ENCODE measurements at regions not wholly inside any gene's neighbourhood (a gene's known extent, or its start where the extent isn't known, plus 50 kb on each side); places are given as distances from the start of the nearest gene placed in this dataset.
"Not testable (repeated sequence)": the region's sequence is repeated elsewhere in the genome, so short reads cannot be mapped to it uniquely, and the experiment has no call there.

DNA sequence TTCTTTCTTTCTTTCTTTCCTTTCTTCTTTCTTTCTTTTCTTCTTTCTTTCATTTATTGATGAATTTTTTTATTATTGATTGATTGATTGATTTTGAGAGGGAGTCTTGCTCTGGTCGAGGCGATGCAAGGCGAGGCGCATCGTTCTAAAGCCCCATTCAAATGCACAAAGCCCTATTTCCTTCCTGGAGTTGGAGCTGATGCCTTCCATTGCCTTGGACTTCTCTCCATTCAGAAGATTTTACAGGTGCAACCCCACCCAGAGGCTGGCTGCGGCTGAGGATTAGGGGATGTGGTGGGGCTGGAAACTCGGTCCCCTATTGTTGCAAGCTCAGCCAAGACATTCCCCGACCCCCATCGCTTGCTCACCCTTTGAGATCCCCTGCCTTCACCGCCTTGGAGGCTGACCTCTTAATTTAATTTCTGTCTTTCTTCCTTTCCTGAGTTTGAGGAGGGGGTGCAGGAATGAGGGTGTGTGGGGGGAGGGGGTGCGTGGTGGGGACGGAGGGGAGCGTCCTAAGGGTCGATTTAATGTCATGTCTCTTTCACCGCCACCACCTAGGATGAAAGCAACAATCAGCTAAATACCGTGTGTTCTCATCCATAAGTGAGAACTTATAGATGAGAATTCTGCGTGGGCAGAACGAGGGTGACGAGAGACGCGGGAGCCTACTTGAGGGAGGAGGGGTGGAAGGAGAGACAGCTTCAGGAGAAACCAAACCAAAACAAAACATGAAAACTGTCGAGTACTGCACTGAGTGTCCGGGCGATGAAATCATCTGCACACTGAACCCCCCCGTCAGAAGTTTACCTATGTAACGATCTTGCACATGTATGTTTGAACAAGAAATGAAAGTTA is 3913.9 kb upstream of the OR11H1 start:
- Mint-ChIP-seq H3K27me3 (ENCODE audit: unreplicated experiment) (peaks cover 54% of the 10 kb centered on the region), H3K36me3 (ENCODE audit: low read depth, unreplicated experiment) (peaks cover 66% of the 10 kb centered on the region), H3K4me1 (ENCODE audit: unreplicated experiment) (no peaks in the 10 kb centered on the region), H3K4me3 (ENCODE audit: unreplicated experiment) (peak overlapping the region; percentile 8), H3K27ac (ENCODE audit: unreplicated experiment) (no peak overlapping the region), H3K9me3 (ENCODE audit: unreplicated experiment) (peaks cover 86% of the 10 kb centered on the region)
- TF ChIP-seq, protein P1, sequence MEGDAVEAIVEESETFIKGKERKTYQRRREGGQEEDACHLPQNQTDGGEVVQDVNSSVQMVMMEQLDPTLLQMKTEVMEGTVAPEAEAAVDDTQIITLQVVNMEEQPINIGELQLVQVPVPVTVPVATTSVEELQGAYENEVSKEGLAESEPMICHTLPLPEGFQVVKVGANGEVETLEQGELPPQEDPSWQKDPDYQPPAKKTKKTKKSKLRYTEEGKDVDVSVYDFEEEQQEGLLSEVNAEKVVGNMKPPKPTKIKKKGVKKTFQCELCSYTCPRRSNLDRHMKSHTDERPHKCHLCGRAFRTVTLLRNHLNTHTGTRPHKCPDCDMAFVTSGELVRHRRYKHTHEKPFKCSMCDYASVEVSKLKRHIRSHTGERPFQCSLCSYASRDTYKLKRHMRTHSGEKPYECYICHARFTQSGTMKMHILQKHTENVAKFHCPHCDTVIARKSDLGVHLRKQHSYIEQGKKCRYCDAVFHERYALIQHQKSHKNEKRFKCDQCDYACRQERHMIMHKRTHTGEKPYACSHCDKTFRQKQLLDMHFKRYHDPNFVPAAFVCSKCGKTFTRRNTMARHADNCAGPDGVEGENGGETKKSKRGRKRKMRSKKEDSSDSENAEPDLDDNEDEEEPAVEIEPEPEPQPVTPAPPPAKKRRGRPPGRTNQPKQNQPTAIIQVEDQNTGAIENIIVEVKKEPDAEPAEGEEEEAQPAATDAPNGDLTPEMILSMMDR (IDR thresholded peaks at IDR 0.05; ENCODE audit: unreplicated experiment), result no peak
- no peak for DNase-seq (ENCODE audit: low spot score)

DNA sequence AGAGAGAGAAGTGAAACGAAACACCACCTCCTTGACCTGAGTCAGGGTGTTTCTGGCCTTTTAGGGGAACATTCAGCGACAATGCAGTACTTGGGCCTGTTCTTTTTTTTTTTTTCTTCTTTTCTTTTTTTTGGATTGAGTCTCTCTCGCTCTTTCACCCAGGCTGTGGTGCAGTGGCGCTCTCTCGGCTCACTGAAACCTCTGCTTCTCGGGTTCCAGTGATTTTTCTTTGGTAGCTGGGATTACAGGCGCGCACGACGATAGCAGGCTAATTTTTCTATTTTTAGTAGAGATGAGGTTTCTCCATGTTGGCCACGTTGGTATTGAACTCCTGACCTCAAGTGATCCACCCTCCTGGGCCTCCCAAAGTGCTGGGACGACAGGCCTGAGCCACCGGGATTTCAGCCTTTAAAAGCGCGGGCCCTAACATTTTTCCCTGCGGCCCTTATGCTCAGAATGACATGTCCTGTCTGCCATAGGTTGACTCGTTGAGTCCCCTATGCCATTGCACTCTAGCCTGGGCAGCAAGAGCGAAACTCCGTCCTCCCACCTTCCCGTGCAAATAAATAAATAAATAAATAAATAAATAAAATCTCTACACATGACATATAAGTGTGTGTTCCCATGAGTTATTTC is 3913.1 kb upstream of the OR11H1 start:
- H3K4me1 Mint-ChIP-seq (ENCODE audit: unreplicated experiment), result not testable (repeated sequence)
- Mint-ChIP-seq H3K27me3 (ENCODE audit: unreplicated experiment) (peaks cover 61% of the 10 kb centered on the region), H3K36me3 (ENCODE audit: low read depth, unreplicated experiment) (peaks cover 74% of the 10 kb centered on the region)

DNA sequence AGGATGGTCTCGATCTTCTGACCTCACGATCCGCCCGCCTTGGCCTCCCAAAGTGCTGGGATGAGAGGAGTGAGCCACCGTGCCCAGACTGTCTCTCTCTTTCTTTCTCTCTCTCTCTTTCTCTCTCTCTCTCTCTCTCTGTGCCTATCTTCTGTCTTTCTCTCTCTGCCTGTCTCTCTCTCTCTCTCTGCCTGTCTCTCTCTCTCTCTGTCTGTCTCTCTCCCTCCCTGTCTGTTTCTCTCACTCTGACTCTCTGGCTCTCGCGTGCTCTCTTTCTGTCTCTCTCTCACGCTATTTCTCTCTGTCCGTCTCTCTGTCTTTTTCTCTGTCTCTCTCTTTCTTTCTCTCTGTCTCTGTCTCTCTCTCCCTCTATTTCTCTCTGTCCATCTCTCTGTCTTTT is 3911.2 kb upstream of the OR11H1 start:
- Mint-ChIP-seq H3K36me3 (ENCODE audit: low read depth, unreplicated experiment) (peaks cover 68% of the 10 kb centered on the region), H3K27ac (ENCODE audit: unreplicated experiment) (no peak overlapping the region), H3K9me3 (ENCODE audit: unreplicated experiment) (peaks cover 85% of the 10 kb centered on the region), H3K4me1 (ENCODE audit: unreplicated experiment) (no peaks in the 10 kb centered on the region), H3K4me3 (ENCODE audit: unreplicated experiment) (peak overlapping the region; percentile 75), H3K27me3 (ENCODE audit: unreplicated experiment) (peaks cover 63% of the 10 kb centered on the region)
- no peak for DNase-seq (ENCODE audit: low spot score)
- TF ChIP-seq, protein P1 (IDR thresholded peaks at IDR 0.05; ENCODE audit: unreplicated experiment), result no peak

More for the DNA sequence above, 3913.1 kb upstream of the OR11H1 start:
- not testable (repeated sequence) for DNase-seq (ENCODE audit: low spot score); H3K27ac Mint-ChIP-seq (ENCODE audit: unreplicated experiment)
- H3K4me3 Mint-ChIP-seq (ENCODE audit: unreplicated experiment), result peak overlapping the region; percentile 5
- peaks cover 90% of the 10 kb centered on the region for H3K9me3 Mint-ChIP-seq (ENCODE audit: unreplicated experiment)

DNA sequence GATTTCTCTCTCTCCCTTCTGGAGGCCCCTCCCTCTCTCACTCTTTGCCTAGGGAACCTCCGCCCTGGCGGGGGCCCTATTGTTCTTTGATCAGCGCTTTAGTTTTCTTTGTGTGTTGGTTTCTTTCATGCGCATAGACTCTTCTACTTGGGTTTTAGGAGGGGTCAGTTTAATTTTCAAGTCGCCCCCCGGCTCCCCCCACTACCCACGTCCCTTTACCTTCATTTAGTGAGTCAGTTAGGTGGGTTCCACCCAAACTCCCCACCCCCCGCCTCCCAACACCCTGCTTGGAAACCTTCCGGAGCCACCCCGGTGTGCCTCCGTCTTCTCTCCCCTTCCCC is 3909.7 kb upstream of the OR11H1 start:
- H3K27ac Mint-ChIP-seq (ENCODE audit: unreplicated experiment); H3K4me1 Mint-ChIP-seq (ENCODE audit: unreplicated experiment); DNase-seq (ENCODE audit: low spot score); H3K4me3 Mint-ChIP-seq (ENCODE audit: unreplicated experiment): not testable (repeated sequence)
- peaks cover 56% of the 10 kb centered on the region for H3K27me3 Mint-ChIP-seq (ENCODE audit: unreplicated experiment)
- peaks cover 78% of the 10 kb centered on the region for H3K9me3 Mint-ChIP-seq (ENCODE audit: unreplicated experiment)
- H3K36me3 Mint-ChIP-seq (ENCODE audit: low read depth, unreplicated experiment), result peaks cover 55% of the 10 kb centered on the region

DNA sequence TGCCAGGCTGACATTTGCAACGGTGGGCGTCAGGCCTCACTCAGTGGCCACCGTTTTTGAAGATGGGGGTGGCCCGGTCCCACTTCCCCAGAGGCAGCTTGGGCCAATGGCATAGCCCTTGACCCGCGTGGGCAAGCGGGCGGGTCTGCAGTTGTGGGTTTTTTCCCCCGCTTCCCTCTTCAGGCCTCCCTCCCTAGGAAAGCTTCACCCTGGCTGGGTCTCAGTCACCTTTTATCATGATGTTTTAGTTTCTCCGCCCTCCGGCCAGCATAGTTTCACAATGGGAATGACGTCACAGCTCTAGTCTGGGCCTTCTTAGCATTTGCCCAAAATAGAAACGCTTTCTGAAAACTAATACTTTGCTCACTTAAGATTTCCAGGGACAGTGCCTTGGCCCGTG is 3909.3 kb upstream of the OR11H1 start:
- Mint-ChIP-seq H3K27ac (ENCODE audit: unreplicated experiment) (peak overlapping the region; percentile 0), H3K27me3 (ENCODE audit: unreplicated experiment) (peaks cover 56% of the 10 kb centered on the region), H3K36me3 (ENCODE audit: low read depth, unreplicated experiment) (peaks cover 53% of the 10 kb centered on the region), H3K9me3 (ENCODE audit: unreplicated experiment) (peaks cover 74% of the 10 kb centered on the region), H3K4me3 (ENCODE audit: unreplicated experiment) (peak overlapping the region; percentile 27)
- not testable (repeated sequence) for H3K4me1 Mint-ChIP-seq (ENCODE audit: unreplicated experiment); DNase-seq (ENCODE audit: low spot score)

DNA sequence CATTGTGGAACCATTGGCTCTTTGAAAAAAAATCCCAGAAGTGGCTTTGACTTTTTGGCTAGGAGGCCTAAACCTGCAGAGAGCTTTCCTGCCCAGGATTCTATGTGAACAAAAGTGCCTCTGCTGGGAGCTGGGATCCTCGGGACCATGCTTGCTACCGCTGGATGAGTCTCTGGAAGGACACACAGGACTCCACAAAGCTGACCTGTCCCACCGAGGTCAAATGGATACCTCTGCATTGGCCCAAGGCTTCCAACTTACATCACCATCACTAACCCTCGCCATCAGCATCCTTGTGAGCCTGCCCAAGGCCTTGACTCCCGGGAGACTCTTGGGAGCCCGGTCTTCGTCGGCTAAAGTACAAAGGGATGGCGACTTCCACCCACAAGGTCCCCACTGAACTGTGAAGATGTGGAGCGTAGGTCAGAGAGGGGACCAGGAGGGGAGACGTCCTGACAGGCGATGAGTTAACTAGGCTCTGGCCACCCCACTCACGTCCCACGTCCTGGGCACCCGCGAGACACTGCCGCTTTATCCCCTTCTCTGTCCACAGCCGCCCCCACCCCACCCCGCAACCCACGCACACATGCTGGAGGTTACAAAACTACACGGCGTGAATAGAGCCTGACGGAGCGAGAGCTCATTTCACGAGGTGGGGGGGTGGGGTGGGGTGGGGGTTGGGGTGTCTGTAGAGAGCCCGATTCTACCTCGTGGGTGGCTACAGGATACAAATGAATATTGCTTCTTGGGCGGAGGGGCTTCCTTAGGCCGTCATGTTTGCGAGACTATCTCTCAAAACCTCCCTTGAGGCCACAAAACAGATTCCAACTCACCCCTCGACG is 3906.8 kb upstream of the OR11H1 start:
- Mint-ChIP-seq H3K27me3 (ENCODE audit: unreplicated experiment) (peaks cover 44% of the 10 kb centered on the region), H3K36me3 (ENCODE audit: low read depth, unreplicated experiment) (peaks cover 47% of the 10 kb centered on the region), H3K9me3 (ENCODE audit: unreplicated experiment) (peaks cover 70% of the 10 kb centered on the region), H3K4me3 (ENCODE audit: unreplicated experiment) (peak overlapping the region; percentile 40)
- H3K27ac Mint-ChIP-seq (ENCODE audit: unreplicated experiment); DNase-seq (ENCODE audit: low spot score); H3K4me1 Mint-ChIP-seq (ENCODE audit: unreplicated experiment): not testable (repeated sequence)

DNA sequence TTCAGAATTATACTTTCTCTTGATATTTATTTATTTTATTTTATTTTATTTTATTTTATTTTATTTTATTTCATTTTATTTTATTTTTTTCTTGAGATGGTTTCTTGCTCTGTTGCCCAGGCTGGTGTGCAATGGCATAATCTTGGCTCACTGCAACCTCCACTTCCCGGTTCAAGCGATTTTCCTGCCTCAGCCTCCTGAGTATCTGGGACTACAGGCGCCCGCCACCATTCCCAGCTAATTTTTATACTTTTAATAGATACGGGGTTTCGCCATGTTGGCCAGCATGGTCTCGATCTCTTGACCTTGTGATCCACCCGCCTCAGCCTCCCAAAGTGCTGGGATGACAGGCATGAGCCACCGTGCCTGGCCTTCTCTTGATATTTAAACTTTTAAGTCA is 3905.2 kb upstream of the OR11H1 start:
- peaks cover 39% of the 10 kb centered on the region for H3K36me3 Mint-ChIP-seq (ENCODE audit: low read depth, unreplicated experiment)
- H3K27me3 Mint-ChIP-seq (ENCODE audit: unreplicated experiment), result peaks cover 43% of the 10 kb centered on the region
- H3K9me3 Mint-ChIP-seq (ENCODE audit: unreplicated experiment), result peaks cover 70% of the 10 kb centered on the region
- DNase-seq (ENCODE audit: low spot score); H3K4me1 Mint-ChIP-seq (ENCODE audit: unreplicated experiment); H3K4me3 Mint-ChIP-seq (ENCODE audit: unreplicated experiment); H3K27ac Mint-ChIP-seq (ENCODE audit: unreplicated experiment): not testable (repeated sequence)

DNA sequence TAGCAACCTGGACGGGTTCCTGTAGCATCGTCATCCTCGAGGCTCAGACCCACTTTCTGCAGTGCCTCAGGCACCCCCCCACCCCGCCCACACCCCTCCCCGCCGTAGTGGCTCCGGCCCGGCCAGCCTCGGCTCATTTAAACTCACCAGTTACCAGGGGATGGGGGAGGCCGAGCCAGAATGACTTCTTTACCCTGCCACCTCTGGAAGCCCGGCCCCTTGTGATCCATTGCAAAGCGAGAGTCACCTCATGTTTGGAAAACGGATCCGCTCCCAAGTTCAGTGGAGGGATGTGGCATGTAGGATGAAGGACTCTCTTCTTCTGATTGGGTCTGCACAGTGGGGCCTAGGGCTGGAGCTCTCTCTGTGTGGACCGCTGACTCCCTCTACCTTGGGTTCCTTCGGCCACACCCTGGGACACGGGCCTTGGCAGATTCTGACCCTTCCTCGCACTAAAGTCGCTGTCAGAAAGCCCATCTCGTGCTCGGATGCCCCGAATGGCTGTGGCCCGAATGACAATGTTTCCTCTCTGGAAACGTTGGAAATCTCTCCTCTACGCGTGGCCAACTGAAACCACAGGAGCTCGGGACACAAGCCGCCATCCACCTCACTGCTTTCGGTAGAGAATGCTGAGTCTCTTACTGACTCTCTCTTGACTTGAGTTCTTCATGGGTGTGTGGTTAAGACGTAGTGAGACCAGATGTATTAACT is 3902.1 kb upstream of the OR11H1 start:
- H3K4me1 Mint-ChIP-seq (ENCODE audit: unreplicated experiment); DNase-seq (ENCODE audit: low spot score): not testable (repeated sequence)
- peak overlapping the region; percentile 79 for H3K4me3 Mint-ChIP-seq (ENCODE audit: unreplicated experiment)
- peak overlapping the region; percentile 52 for H3K27ac Mint-ChIP-seq (ENCODE audit: unreplicated experiment)
- peaks cover 30% of the 10 kb centered on the region for H3K36me3 Mint-ChIP-seq (ENCODE audit: low read depth, unreplicated experiment)
- H3K9me3 Mint-ChIP-seq (ENCODE audit: unreplicated experiment), result peaks cover 63% of the 10 kb centered on the region
- peaks cover 40% of the 10 kb centered on the region for H3K27me3 Mint-ChIP-seq (ENCODE audit: unreplicated experiment)

Measured in endothelial cell (in vitro differentiated cells).